GM18909 (cell line): ENCODE measurements at regions not wholly inside any gene's neighbourhood (a gene's known extent, or its start where the extent isn't known, plus 50 kb on each side); places are given as distances from the start of the nearest gene placed in this dataset.

ENCODE experiments used
- ATAC-seq: cut with Tn5 transposase; IDR thresholded peaks from one replicate; pipeline ENCODE4 v1.9.1; 2021; ENCODE audit warnings: mild to moderate bottlenecking; ENCODE audit not compliant: unreplicated experiment, poor library complexity

- ATAC-seq: no peak
Measured at GRCh38 chr10:9868499-9868898, 1149.2 kb upstream of the CELF2 start.

GRCh38 chr10:9869205-9869604 is 1148.5 kb upstream of the CELF2 start:
- ATAC-seq: no peak

GRCh38 chr10:9869606-9870176 is 1148.0 kb upstream of the CELF2 start:
- ATAC-seq: no peak

- no peak for ATAC-seq
Measured at GRCh38 chr10:9875353-9875752, 1142.3 kb upstream of the CELF2 start.

GRCh38 chr10:9877978-9878377 is 1139.7 kb upstream of the CELF2 start:
- ATAC-seq: no peak

- ATAC-seq: no peak
Measured at GRCh38 chr10:9878383-9878782, 1139.3 kb upstream of the CELF2 start.

- no peak for ATAC-seq
Measured at GRCh38 chr10:9885761-9886160, 1131.9 kb upstream of the CELF2 start.

- no peak for ATAC-seq
Measured at GRCh38 chr10:9886772-9887171, 1130.9 kb upstream of the CELF2 start.

- no peak for ATAC-seq
Measured at GRCh38 chr10:9895453-9895852, 1122.2 kb upstream of the CELF2 start.

- no peak for ATAC-seq
Measured at GRCh38 chr10:9895981-9896380, 1121.7 kb upstream of the CELF2 start.

GRCh38 chr10:9898633-9899395 is 1118.9 kb upstream of the CELF2 start:
- ATAC-seq: no peak

GRCh38 chr10:9900751-9901150 is 1116.9 kb upstream of the CELF2 start:
- no peak for ATAC-seq

- no peak for ATAC-seq
Measured at GRCh38 chr10:9901971-9902370, 1115.7 kb upstream of the CELF2 start.

GRCh38 chr10:9910446-9910845 is 1107.2 kb upstream of the CELF2 start:
- ATAC-seq: no peak

- no peak for ATAC-seq
Measured at GRCh38 chr10:9911488-9911887, 1106.2 kb upstream of the CELF2 start.

- no peak for ATAC-seq
Measured at GRCh38 chr10:9913876-9914514, 1103.7 kb upstream of the CELF2 start.

- ATAC-seq: no peak
Measured at GRCh38 chr10:9921544-9921943, 1096.1 kb upstream of the CELF2 start.

- no peak for ATAC-seq
Measured at GRCh38 chr10:9922126-9922870, 1095.4 kb upstream of the CELF2 start.

- no peak for ATAC-seq
Measured at GRCh38 chr10:9926003-9926402, 1091.7 kb upstream of the CELF2 start.

GRCh38 chr10:9926881-9927280 is 1090.8 kb upstream of the CELF2 start:
- ATAC-seq: no peak

GRCh38 chr10:9939716-9940115 is 1078.0 kb upstream of the CELF2 start:
- no peak for ATAC-seq
